ENCODE measurements at regions not wholly inside any gene's neighbourhood (a gene's known extent, or its start where the extent isn't known, plus 50 kb on each side); places are given as distances from the start of the nearest gene placed in this dataset.

- TF ChIP-seq CTCF (IDR thresholded peaks at IDR 0.05), result no peak
These were observed 383.4 kb downstream of the MLLT3 start for GRCh38 chr9:20238921-20239320.

GRCh38 chr9:20237686-20238085 lies 384.6 kb downstream of the MLLT3 start:
- TF ChIP-seq CTCF (IDR thresholded peaks at IDR 0.05), result no peak

- no peak for TF ChIP-seq CTCF (IDR thresholded peaks at IDR 0.05)
These were observed 385.6 kb downstream of the MLLT3 start for GRCh38 chr9:20236676-20237075.

GRCh38 chr9:20228096-20228495 lies 394.2 kb downstream of the MLLT3 start:
- TF ChIP-seq CTCF (IDR thresholded peaks at IDR 0.05), result no peak

GRCh38 chr9:20227166-20227874 lies 395.0 kb downstream of the MLLT3 start:
- TF ChIP-seq CTCF (IDR thresholded peaks at IDR 0.05), result no peak

GRCh38 chr9:20226345-20226744 lies 396.0 kb downstream of the MLLT3 start:
- no peak for TF ChIP-seq CTCF (IDR thresholded peaks at IDR 0.05)

- TF ChIP-seq CTCF (IDR thresholded peaks at IDR 0.05), result no peak
These were observed 396.5 kb downstream of the MLLT3 start for GRCh38 chr9:20225826-20226225.

GRCh38 chr9:20224756-20225155 lies 397.5 kb downstream of the MLLT3 start:
- TF ChIP-seq CTCF (IDR thresholded peaks at IDR 0.05), result no peak
